DMS153 (cell line): ENCODE measurements at regions not wholly inside any gene's neighbourhood (a gene's known extent, or its start where the extent isn't known, plus 50 kb on each side); places are given as distances from the start of the nearest gene placed in this dataset.
"Not testable (repeated sequence)": the region's sequence is repeated elsewhere in the genome, so short reads cannot be mapped to it uniquely, and the experiment has no call there.

Experiments
- DNase-seq: peaks from one replicate; lab custom pipeline; 2025; lab: John Stamatoyannopoulos, UW

DNA sequence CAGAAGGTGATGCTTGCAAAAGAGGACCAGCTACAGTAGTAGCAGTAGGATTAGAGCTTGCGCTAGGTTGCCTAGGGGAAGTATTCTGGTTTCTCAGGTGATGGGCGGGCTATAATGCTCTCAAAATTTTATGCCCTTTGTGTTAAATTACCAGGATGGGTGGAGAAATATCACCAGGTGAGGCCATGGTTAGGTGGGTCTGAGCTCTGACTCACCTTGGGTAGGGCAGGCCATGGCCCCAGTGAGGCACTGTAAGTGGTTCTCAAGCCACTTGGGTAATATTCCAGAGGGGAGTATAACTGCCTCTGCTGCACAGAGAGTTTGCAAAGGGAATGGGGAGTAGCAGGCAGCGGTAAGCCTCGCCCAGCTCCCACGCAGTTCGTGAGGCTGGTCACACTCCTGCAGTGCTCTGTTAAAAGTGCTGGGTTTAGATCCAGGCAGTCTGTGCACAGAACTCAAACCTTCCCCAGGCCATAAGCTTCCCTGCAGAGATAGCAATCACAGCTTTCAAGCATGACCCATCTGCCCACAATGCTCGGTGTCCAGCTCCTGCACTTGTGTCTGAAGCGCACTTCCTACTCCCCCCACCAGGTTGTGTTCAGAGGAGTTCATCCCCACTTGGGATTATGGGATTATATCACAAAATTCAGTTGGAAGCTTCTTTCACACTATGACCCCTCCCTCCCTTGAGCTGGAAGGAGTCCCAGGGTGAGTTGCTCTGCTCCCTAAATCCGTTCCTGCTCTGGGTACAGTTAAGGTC is 575.0 kb downstream of the CHSY3 start:
- no peak for DNase-seq

DNA sequence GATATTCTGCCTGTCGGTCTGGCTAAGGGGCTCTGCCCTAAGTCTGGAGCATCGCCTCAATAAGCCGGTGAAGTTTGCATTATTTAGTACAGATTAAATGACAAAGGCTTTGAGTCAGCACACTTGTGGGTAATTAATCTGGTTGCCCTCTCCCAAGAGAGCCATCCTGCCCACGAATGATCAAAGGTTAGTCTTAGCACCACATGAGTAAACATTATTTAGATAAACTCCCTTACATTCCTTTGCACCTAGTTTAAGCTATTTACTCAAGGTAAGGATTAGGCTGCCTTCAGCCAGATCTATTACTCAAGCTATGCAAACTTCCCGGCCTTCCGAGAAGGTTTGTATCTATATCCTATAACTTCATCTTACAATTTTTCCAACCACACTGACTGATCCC is 572.1 kb downstream of the CHSY3 start:
- no peak for DNase-seq

GRCh38 chr5:130462516-130462915 is 558.3 kb downstream of the CHSY3 start:
- DNase-seq: no peak

DNA sequence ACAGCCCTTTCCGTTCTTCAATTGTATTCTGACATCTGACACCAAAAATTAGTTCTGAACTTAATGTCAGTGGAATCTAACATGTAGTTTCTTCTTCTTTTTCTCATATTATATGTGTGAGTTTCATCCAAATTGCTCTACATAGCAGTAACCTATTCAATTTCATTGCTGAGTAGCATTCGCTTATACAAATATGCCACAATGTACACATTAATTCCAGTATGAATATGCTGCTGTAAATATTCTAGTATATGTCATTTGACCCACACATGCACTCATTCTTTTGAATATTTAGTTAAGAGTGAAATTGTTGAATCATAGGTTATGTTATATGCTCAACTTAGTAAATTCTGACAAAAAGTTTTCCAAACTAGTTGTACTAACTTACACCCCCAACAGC is 550.9 kb downstream of the CHSY3 start:
- DNase-seq: no peak

- no peak for DNase-seq
Measured at GRCh38 chr5:130452744-130453143, 548.5 kb downstream of the CHSY3 start.

DNA sequence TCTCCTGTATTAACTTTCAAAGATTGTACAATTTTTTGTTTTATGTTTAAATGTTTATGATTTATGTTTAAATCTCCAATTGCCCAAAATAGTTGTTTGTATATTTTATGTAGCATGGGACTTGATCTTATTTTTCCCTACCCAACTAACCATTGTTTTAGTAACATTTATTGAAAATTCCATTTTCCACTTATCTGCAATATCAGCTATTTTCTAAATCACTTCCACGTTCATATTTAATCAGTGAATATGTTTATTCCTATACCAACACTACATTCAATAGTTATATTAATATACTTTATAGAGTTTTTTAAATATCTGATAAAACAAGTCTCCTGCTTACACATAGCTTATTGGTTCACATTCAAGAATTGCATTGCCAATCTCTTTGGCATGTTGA is 532.2 kb downstream of the CHSY3 start:
- no peak for DNase-seq

DNA sequence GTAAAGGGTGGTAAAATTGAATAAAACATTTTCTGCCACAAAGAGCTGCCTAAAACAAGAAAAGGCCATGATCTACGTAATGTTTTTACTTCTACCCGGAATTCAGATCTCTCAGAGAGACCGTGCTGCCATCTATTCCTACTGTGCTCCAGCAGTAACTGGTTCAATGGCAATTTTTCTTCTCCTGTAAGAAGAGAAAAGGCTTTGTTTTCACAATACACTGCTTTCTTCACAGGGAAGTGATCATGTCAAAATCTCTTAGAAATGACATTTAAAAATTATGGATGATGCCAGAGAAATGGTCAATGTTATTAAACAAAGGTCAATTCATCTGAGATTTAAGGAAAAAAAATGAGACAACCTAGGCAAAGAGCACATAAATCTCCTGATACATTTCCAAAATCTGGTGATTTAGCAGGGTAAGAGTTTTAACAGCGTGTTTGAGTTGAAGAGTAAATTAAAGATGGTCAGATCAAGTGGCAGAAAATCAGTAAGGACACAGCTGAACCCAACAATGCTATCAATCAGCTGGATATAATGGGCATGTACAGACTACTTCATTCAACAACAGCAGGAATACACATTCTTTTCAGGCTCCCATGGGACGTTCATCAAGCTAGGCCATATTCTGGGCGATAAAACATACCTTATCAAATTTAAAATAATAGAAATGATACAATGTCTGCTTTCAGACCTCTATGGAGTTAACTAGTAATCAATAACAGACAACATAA is 523.1 kb downstream of the CHSY3 start:
- no peak for DNase-seq

DNA sequence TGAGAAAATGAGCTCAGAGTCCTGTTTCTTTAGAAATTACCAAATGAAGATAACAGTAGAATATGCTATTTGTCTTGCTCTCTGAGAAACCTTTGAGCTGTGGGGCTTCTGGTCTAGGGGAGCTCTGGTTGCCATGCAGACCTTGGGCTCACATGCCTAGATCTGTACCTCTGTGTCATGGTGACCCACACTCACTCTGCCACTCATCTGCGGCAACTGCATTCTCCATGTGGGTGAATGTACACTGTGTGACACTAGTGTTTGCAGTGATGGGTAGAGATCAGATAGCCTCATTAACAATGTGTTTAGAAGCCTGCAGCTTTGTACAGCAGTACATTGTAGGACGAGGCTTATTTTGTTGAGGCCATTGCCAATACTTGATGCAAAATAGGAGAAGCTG is 521.2 kb downstream of the CHSY3 start:
- DNase-seq: no peak

GRCh38 chr5:130424341-130424740 is 520.1 kb downstream of the CHSY3 start:
- DNase-seq: no peak

DNA sequence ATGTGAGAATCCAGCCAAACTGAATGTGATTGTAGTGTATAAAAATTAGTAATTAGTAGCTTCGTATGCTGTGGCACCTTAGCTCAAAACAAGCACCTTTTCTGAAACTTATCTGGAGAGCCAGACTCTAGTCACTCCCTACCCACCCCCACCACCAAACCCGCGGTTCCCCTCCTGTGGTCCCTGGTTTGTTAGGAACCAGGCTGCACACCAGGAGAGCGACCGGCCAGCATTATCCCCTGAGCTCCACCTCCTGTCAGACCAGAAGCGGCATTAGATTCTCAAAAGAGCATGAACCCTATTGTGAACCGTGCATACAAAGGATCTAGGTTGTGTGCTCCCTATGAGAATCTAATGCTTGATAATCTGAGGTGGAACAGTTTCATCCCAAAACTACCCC is 498.6 kb downstream of the CHSY3 start:
- DNase-seq: no peak

DNA sequence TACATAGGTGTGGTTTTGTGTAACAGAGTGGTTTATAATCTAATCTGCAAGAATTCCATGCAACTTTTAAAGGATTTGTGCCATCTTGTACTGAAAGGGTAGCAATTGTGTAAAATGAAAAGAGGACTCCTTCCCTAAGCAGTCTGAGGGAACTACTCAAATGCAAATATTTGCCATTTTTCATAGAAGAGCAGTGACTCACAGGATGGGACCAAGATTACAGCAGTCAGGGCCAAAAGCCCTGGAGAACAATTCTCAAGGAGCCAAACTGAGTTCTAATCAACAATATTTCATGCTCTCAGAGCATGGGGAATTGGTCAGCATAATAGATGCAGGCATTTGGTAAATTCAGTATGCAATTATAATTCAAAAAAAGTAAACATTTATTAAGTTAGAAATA is 495.8 kb downstream of the CHSY3 start:
- DNase-seq: no peak

GRCh38 chr5:130398825-130399224 is 494.6 kb downstream of the CHSY3 start:
- DNase-seq: no peak

- DNase-seq: not testable (repeated sequence)
Measured at GRCh38 chr5:130397727-130398126, 493.5 kb downstream of the CHSY3 start.

- no peak for DNase-seq
Measured at GRCh38 chr5:130397132-130397531, 492.9 kb downstream of the CHSY3 start.

GRCh38 chr5:130391727-130392264 is 487.5 kb downstream of the CHSY3 start:
- DNase-seq: not testable (repeated sequence)

GRCh38 chr5:130386155-130386554 is 481.9 kb downstream of the CHSY3 start:
- no peak for DNase-seq

GRCh38 chr5:130385656-130386055 is 481.4 kb downstream of the CHSY3 start:
- DNase-seq: no peak

- no peak for DNase-seq
Measured at GRCh38 chr5:130365956-130366355, 461.7 kb downstream of the CHSY3 start.

GRCh38 chr5:130350131-130350530 is 445.9 kb downstream of the CHSY3 start:
- DNase-seq: no peak

DNA sequence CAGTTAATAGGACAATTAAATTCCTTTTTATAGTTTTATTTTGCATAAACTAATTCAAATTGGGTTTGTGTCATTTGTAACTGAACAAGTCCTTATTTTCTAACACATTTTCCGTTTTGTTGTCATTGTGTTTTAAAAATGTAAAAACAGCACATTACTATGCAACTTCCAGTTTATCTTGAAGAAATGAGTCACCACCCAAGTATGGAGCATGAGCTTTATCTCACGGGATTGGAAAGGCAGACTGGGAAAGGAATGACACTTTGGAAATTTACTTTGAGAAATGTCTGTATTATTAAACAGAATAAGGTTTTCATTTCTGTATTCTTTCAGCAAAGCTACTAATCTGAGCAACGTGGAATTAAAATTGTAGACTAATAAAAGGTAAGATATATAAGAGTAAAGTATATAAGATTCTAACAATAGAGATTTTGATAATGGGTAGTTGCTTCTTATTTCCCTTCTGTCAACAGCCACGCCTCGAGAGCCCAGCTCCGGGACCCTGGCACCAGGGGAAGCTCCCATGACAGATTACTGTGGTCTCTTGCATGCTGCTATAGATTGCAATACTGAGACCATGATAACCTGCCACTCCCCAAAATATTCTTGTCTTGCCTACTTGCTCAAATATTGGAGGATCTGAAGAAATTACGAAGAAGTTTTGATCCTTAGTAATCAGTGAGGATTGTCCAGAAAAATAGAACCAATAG is 433.1 kb downstream of the CHSY3 start:
- no peak for DNase-seq

GRCh38 chr5:130335117-130335516 is 430.9 kb downstream of the CHSY3 start:
- no peak for DNase-seq

DNA sequence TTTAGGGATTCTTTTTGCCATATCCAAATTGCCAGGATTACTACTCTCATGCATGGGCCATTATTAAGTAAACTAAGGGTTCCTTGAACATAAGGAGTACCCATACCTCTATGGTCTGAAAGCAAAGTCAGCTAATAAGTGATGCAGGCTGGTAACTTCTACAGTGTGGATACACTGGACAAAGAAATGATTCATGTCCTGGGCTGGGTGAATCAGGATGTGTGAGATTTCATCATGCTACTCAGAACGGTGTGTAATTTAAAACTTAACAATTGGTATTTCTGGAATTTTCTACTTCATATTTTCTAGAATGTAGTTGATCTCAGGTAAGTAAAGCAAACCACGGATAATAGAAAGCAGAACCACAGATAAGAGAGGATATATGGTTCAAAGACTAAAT is 428.8 kb downstream of the CHSY3 start:
- DNase-seq: no peak

GRCh38 chr5:130331332-130331731 is 427.1 kb downstream of the CHSY3 start:
- DNase-seq: no peak
